GM12878 (cell line): ENCODE measurements at regions not wholly inside any gene's neighbourhood (a gene's known extent, or its start where the extent isn't known, plus 50 kb on each side); places are given as distances from the start of the nearest gene placed in this dataset.

Experiments
- ATAC-seq: fragments of 200-7000 bp; cut with Tn5 transposase; 3 replicates; pipeline ENCODE4 v1.9.1; 2020; ENCODE audit warnings: mild to moderate bottlenecking, moderate library complexity
- BruUV-seq: library from RNA; stranded (reverse); fragments of 400-500 nt; replicated peaks from 2 replicates; lab custom pipeline; 2021; lab: Mats Ljungman, UMichigan
- CTCF ChIA-PET: fragments of 300-600 bp; sonication (Branson Sonifier 250); formaldehyde crosslinking; extraction: SDS; loops from one replicate; lab custom pipeline; 2021; ENCODE audit warnings: inconsistent platforms; lab: Yijun Ruan, JAX
- POLR2A ChIA-PET: fragments of 350-600 bp; formaldehyde crosslinking; extraction: SDS; loops from one replicate; lab custom pipeline; 2021; ENCODE audit warnings: inconsistent platforms; lab: Charles Lee
- RAD21 ChIA-PET: fragments of 300-600 bp; sonication (Branson Sonifier 250); formaldehyde crosslinking; loops from one replicate; lab custom pipeline; 2023; ENCODE audit warnings: antibody characterized with exemption; ENCODE audit not compliant: unreplicated experiment; lab: Charles Lee
- SMC1A ChIA-PET: fragments of 300-600 bp; sonication (Branson Sonifier 250); formaldehyde crosslinking; loops from one replicate; lab custom pipeline; 2023; ENCODE audit not compliant: unreplicated experiment, uncharacterized antibody; lab: Charles Lee
- DNase-seq: peaks from one replicate; pipeline ENCODE4 v3.0.0-alpha.2; 2011; ENCODE audit warnings: low read depth, low spot score
- FAIRE-seq: peaks from 3 replicates; lab custom pipeline; 2011; peaks lifted over from hg19 to GRCh38; lab: Jason Lieb, UNC
- H2AFZ ChIP-seq: 2 replicates; pipeline ENCODE4 v1.6.0; 2011; ENCODE audit warnings: low read depth, low read length, control low read depth; ENCODE audit not compliant: control insufficient read depth
- H3K27ac ChIP-seq: 2 replicates; pipeline ENCODE4 v1.5.1; 2011; ENCODE audit warnings: control low read depth; ENCODE audit not compliant: control insufficient read depth, insufficient read depth
- H3K27me3 ChIP-seq, 2 experiments: replicated peaks in 1 of 2; 2 replicates each; pipeline versions ENCODE4 v1.6.0 to v1.6.1; 2011; ENCODE audit warnings: low read length in 1 of 2; ENCODE audit not compliant: control insufficient read depth in 2 of 2, insufficient read depth in 2 of 2
- H3K36me3 ChIP-seq, 2 experiments: 2 replicates each; pipeline ENCODE4 v1.5.1; 2011; ENCODE audit warnings: low read length in 1 of 2; ENCODE audit not compliant: control insufficient read depth in 2 of 2, insufficient read depth in 2 of 2
- H3K4me1 ChIP-seq: 2 replicates; pipeline ENCODE4 v1.6.1; 2011; ENCODE audit warnings: mild to moderate bottlenecking, low read length, moderate library complexity, mixed read lengths; ENCODE audit not compliant: control insufficient read depth, insufficient read depth
- H3K4me2 ChIP-seq: 2 replicates; pipeline ENCODE4 v1.6.0; 2011; ENCODE audit warnings: control low read depth; ENCODE audit not compliant: control insufficient read depth, insufficient read depth
- H3K4me3 ChIP-seq: fragments of 200-600 bp; sonication (generic); 2 replicates; pipeline ENCODE4 v1.5.1; 2016
- H3K79me2 ChIP-seq: 2 replicates; pipeline ENCODE4 v1.6.0; 2011; ENCODE audit warnings: low read length; ENCODE audit not compliant: control insufficient read depth, insufficient read depth
- H3K9ac ChIP-seq: 2 replicates; pipeline ENCODE4 v1.8.0; 2011; ENCODE audit warnings: low read length, control low read depth, mixed read lengths; ENCODE audit not compliant: control insufficient read depth, insufficient read depth
- H3K9me3 ChIP-seq: replicated peaks from 3 replicates; pipeline ENCODE4 v1.5.1; 2011; ENCODE audit warnings: mild to moderate bottlenecking, low read length; ENCODE audit not compliant: control insufficient read depth, insufficient read depth
- H4K20me1 ChIP-seq: 2 replicates; pipeline ENCODE4 v1.6.0; 2011; ENCODE audit not compliant: control insufficient read depth, insufficient read depth
- ATF7 ChIP-seq: fragments of 450-650 bp; IDR thresholded peaks from 2 replicates; pipeline ENCODE4 v1.6.1; 2016; ENCODE audit warnings: low read depth, mild to moderate bottlenecking
- CHD2 ChIP-seq: IDR thresholded peaks from 2 replicates; pipeline ENCODE4 v1.6.1; 2011; ENCODE audit warnings: low read depth, low read length, improper control_type of control experiment, borderline replicate concordance
- ESRRA ChIP-seq: IDR thresholded peaks from 2 replicates; pipeline ENCODE4 v1.6.1; 2012; ENCODE audit warnings: mild to moderate bottlenecking, low read length, improper control_type of control experiment
- ETV6 ChIP-seq, 2 experiments: fragments of 450-650 bp in 1 of 2; IDR thresholded peaks in 1 of 2; conservative IDR thresholded peaks in 1 of 2; 2 replicates each; pipeline ENCODE4 v1.6.1; 2014; ENCODE audit warnings: antibody characterized with exemption in 1 of 2, borderline replicate concordance in 1 of 2, low read depth in 1 of 2, mild to moderate bottlenecking in 1 of 2, moderate library complexity in 1 of 2
- GABPA ChIP-seq: IDR thresholded peaks from 2 replicates; pipeline ENCODE4 v1.6.1; 2014; ENCODE audit warnings: antibody characterized with exemption, low read depth, mild to moderate bottlenecking, inconsistent platforms
- HDAC2 ChIP-seq: fragments of 200-600 bp; sonication (generic); IDR thresholded peaks from 2 replicates; pipeline ENCODE4 v1.6.1; 2017
- MYB ChIP-seq: fragments of 150-350 bp; IDR thresholded peaks from 2 replicates; pipeline ENCODE4 v1.6.1; 2014; ENCODE audit warnings: mild to moderate bottlenecking, low read depth, low read length, borderline replicate concordance
- RUNX3 ChIP-seq: IDR thresholded peaks from 2 replicates; pipeline ENCODE4 v1.6.1; 2012; ENCODE audit warnings: low read length, inconsistent platforms
- WGBS: methylation state at CpG from one replicate; pipeline ENCODE4 v1.1.6; 2016; ENCODE audit warnings: low lambda C conversion rate; ENCODE audit not compliant: insufficient replicate concordance, insufficient coverage; ENCODE audit errors: missing lambda C conversion rate; 5-methylcytosine and 5-hydroxymethylcytosine counted together
- in situ Hi-C: fragments of 300-500 bp; cut with MboI; formaldehyde crosslinking; loops from 9 replicates; pipeline ENCODE4 v1.14.3; 2018; ENCODE audit warnings: mixed read lengths
- intact Hi-C: fragments of 100-400 bp; cut with micrococcal nuclease; formaldehyde crosslinking; loops from one replicate; pipeline ENCODE4 v1.14.2; 2022; ENCODE audit not compliant: unreplicated experiment
- TF ChIP-seq, protein P1 (sequence below): IDR thresholded peaks from 2 replicates; pipeline ENCODE4 v1.6.1; 2012; ENCODE audit warnings: low read depth, low read length, improper control_type of control experiment
- TF ChIP-seq, protein P2 (sequence below): fragments of 450-650 bp; IDR thresholded peaks from 2 replicates; pipeline ENCODE4 v1.6.1; 2016; ENCODE audit warnings: mild to moderate bottlenecking, moderate library complexity, borderline replicate concordance
- TF ChIP-seq, protein P3 (sequence below): fragments of 450-650 bp; IDR thresholded peaks from 2 replicates; pipeline ENCODE4 v1.6.1; 2018; ENCODE audit warnings: mild to moderate bottlenecking, low read depth, moderate library complexity; ENCODE audit not compliant: partially characterized antibody
- TF ChIP-seq, protein P4 (sequence below): fragments of 150-350 bp; IDR thresholded peaks from 2 replicates; pipeline ENCODE4 v1.6.1; 2014; ENCODE audit warnings: mild to moderate bottlenecking, low read depth, low read length

DNA sequence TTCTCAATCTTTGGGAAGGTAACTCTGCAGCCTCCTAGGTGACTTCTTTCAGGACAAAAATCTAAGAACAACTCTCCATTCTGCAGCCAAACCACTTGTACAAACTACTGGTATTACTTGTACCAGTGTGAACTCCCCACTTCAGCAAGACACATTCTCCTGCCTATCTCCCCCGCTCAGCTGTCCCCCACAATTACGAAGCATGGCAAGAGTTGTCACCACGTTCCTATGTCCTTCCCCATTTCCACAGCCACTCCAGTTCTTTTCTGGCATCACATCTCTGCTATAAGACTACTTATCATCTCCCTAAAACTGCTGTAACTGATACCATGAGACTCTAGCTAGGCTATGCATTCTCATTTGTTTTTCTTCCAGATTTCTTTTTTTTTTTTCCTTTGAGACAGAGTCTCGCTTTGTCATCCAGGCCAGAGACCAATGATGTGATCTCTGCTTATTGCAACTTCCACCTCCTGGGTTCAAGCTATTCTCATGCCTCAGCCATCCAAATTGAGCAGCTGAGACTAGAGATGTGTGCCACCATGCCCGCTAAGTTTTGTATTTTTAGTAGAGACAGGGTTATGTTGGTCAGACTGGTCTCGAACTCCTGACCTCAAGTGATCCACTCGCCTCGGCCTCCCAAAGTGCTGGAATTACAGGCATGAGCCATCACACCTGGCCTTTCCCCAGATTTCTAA, 71.9 kb upstream of the CDON start:
- no peak for ATAC-seq
- Histone ChIP-seq H3K9ac (no peak overlapping the region), H3K36me3 (no peaks in the 10 kb centered on the region), H3K79me2 (no peaks in the 10 kb centered on the region), H3K9me3 (no peaks in the 10 kb centered on the region), H2AFZ (no peak overlapping the region), H3K27ac (no peak overlapping the region), H3K4me2 (no peak overlapping the region), H3K27me3 (peaks cover 0 to 3% of the 10 kb centered on the region in 2 experiments), H3K4me1 (no peaks in the 10 kb centered on the region), H4K20me1 (no peaks in the 10 kb centered on the region), H3K4me3 (no peak overlapping the region)
- TF ChIP-seq GABPA (no peak), ESRRA (no peak), HDAC2 (no peak), ATF7 (no peak), CHD2 (no peak), RUNX3 (no peak), MYB (no peak), ETV6 (conservative IDR thresholded peaks at IDR 0.05 in 1 of 2, IDR thresholded peaks at IDR 0.05 in 1 of 2; ENCODE audit: borderline replicate concordance in 1 of 2, low read depth in 1 of 2) (no peak)
- TF ChIP-seq, protein P1, sequence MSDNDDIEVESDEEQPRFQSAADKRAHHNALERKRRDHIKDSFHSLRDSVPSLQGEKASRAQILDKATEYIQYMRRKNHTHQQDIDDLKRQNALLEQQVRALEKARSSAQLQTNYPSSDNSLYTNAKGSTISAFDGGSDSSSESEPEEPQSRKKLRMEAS, result no peak
- TF ChIP-seq, protein P2, sequence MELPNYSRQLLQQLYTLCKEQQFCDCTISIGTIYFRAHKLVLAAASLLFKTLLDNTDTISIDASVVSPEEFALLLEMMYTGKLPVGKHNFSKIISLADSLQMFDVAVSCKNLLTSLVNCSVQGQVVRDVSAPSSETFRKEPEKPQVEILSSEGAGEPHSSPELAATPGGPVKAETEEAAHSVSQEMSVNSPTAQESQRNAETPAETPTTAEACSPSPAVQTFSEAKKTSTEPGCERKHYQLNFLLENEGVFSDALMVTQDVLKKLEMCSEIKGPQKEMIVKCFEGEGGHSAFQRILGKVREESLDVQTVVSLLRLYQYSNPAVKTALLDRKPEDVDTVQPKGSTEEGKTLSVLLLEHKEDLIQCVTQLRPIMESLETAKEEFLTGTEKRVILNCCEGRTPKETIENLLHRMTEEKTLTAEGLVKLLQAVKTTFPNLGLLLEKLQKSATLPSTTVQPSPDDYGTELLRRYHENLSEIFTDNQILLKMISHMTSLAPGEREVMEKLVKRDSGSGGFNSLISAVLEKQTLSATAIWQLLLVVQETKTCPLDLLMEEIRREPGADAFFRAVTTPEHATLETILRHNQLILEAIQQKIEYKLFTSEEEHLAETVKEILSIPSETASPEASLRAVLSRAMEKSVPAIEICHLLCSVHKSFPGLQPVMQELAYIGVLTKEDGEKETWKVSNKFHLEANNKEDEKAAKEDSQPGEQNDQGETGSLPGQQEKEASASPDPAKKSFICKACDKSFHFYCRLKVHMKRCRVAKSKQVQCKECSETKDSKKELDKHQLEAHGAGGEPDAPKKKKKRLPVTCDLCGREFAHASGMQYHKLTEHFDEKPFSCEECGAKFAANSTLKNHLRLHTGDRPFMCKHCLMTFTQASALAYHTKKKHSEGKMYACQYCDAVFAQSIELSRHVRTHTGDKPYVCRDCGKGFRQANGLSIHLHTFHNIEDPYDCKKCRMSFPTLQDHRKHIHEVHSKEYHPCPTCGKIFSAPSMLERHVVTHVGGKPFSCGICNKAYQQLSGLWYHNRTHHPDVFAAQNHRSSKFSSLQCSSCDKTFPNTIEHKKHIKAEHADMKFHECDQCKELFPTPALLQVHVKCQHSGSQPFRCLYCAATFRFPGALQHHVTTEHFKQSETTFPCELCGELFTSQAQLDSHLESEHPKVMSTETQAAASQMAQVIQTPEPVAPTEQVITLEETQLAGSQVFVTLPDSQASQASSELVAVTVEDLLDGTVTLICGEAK, result no peak
- TF ChIP-seq, protein P3, sequence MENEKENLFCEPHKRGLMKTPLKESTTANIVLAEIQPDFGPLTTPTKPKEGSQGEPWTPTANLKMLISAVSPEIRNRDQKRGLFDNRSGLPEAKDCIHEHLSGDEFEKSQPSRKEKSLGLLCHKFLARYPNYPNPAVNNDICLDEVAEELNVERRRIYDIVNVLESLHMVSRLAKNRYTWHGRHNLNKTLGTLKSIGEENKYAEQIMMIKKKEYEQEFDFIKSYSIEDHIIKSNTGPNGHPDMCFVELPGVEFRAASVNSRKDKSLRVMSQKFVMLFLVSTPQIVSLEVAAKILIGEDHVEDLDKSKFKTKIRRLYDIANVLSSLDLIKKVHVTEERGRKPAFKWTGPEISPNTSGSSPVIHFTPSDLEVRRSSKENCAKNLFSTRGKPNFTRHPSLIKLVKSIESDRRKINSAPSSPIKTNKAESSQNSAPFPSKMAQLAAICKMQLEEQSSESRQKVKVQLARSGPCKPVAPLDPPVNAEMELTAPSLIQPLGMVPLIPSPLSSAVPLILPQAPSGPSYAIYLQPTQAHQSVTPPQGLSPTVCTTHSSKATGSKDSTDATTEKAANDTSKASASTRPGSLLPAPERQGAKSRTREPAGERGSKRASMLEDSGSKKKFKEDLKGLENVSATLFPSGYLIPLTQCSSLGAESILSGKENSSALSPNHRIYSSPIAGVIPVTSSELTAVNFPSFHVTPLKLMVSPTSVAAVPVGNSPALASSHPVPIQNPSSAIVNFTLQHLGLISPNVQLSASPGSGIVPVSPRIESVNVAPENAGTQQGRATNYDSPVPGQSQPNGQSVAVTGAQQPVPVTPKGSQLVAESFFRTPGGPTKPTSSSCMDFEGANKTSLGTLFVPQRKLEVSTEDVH, result no peak
- TF ChIP-seq, protein P4, sequence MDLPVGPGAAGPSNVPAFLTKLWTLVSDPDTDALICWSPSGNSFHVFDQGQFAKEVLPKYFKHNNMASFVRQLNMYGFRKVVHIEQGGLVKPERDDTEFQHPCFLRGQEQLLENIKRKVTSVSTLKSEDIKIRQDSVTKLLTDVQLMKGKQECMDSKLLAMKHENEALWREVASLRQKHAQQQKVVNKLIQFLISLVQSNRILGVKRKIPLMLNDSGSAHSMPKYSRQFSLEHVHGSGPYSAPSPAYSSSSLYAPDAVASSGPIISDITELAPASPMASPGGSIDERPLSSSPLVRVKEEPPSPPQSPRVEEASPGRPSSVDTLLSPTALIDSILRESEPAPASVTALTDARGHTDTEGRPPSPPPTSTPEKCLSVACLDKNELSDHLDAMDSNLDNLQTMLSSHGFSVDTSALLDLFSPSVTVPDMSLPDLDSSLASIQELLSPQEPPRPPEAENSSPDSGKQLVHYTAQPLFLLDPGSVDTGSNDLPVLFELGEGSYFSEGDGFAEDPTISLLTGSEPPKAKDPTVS, result no peak
- BruUV-seq, result no TSS peak
- DNase-seq, result no peak
- CTCF ChIA-PET, result interaction anchor here (0.6 kb wide), 1 partner anchor 1996 kb away, joined by 3 read pairs; no protein-coding TSS in a partner anchor
- RAD21 ChIA-PET, result no interaction called here
- 25% methylated on average over 8 of the region's 8 CpGs for WGBS
- no peak for FAIRE-seq
- POLR2A ChIA-PET, result no interaction called here
- in situ Hi-C loops, result no loop called here
- SMC1A ChIA-PET, result no interaction called here
- intact Hi-C loops, result no loop called here
